HG03342 (cell line): ENCODE measurements at regions not wholly inside any gene's neighbourhood (a gene's known extent, or its start where the extent isn't known, plus 50 kb on each side); places are given as distances from the start of the nearest gene placed in this dataset.

Experiments
- ATAC-seq: cut with Tn5 transposase; IDR thresholded peaks from one replicate; pipeline ENCODE4 v1.9.1; 2021; ENCODE audit warnings: mild to moderate bottlenecking, moderate library complexity; ENCODE audit not compliant: unreplicated experiment

GRCh38 chr14:66143387-66144112, 342.6 kb upstream of the CCDC196 start:
- no peak for ATAC-seq

GRCh38 chr14:66152302-66152701, 333.9 kb upstream of the CCDC196 start:
- ATAC-seq = no peak

GRCh38 chr14:66152747-66153146, 333.4 kb upstream of the CCDC196 start:
- no peak for ATAC-seq

- ATAC-seq = no peak
These were observed 323.1 kb upstream of the CCDC196 start for GRCh38 chr14:66163023-66163422.

GRCh38 chr14:66165337-66165736, 320.8 kb upstream of the CCDC196 start:
- ATAC-seq = no peak

- ATAC-seq = no peak
These were observed 311.7 kb upstream of the CCDC196 start for GRCh38 chr14:66174453-66174891.

- ATAC-seq = no peak
These were observed 308.2 kb upstream of the CCDC196 start for GRCh38 chr14:66177935-66178334.

- no peak for ATAC-seq
These were observed 289.5 kb upstream of the CCDC196 start for GRCh38 chr14:66196670-66197069.

- ATAC-seq = no peak
These were observed 288.9 kb upstream of the CCDC196 start for GRCh38 chr14:66197276-66197675.

- no peak for ATAC-seq
These were observed 279.6 kb upstream of the CCDC196 start for GRCh38 chr14:66206554-66206953.

GRCh38 chr14:66216763-66217162, 269.4 kb upstream of the CCDC196 start:
- no peak for ATAC-seq

- ATAC-seq = no peak
These were observed 266.3 kb upstream of the CCDC196 start for GRCh38 chr14:66219886-66220285.

- no peak for ATAC-seq
These were observed 261.5 kb upstream of the CCDC196 start for GRCh38 chr14:66224492-66225178.

GRCh38 chr14:66225337-66225736, 260.8 kb upstream of the CCDC196 start:
- no peak for ATAC-seq

- ATAC-seq = no peak
These were observed 257.8 kb upstream of the CCDC196 start for GRCh38 chr14:66228267-66228970.

GRCh38 chr14:66231820-66232219, 254.4 kb upstream of the CCDC196 start:
- ATAC-seq = no peak

- no peak for ATAC-seq
These were observed 252.6 kb upstream of the CCDC196 start for GRCh38 chr14:66233591-66233990.

GRCh38 chr14:66234411-66234810, 251.8 kb upstream of the CCDC196 start:
- ATAC-seq = no peak

GRCh38 chr14:66237741-66238140, 248.4 kb upstream of the CCDC196 start:
- no peak for ATAC-seq

GRCh38 chr14:66238969-66239368, 247.2 kb upstream of the CCDC196 start:
- ATAC-seq = no peak

- no peak for ATAC-seq
These were observed 246.6 kb upstream of the CCDC196 start for GRCh38 chr14:66239589-66239988.

GRCh38 chr14:66240105-66240504, 246.1 kb upstream of the CCDC196 start:
- no peak for ATAC-seq
